ENCODE measurements at regions not wholly inside any gene's neighbourhood (a gene's known extent, or its start where the extent isn't known, plus 50 kb on each side); places are given as distances from the start of the nearest gene placed in this dataset.
A peak's percentile ranks its signal among the peaks of the same experiment; 100 is the strongest.

GRCh38 chr9:79928661-79929223, 357.0 kb downstream of the TLE4 start:
- DNase-seq (ENCODE audit: low read depth) = no peak

GRCh38 chr9:79925326-79925725, 353.6 kb downstream of the TLE4 start:
- no peak for DNase-seq (ENCODE audit: low read depth)

- no peak for DNase-seq (ENCODE audit: low read depth)
These were observed 353.1 kb downstream of the TLE4 start for GRCh38 chr9:79924836-79925235.

GRCh38 chr9:79917421-79917820, 345.7 kb downstream of the TLE4 start:
- peak; percentile 76 for DNase-seq (ENCODE audit: low read depth)

- DNase-seq (ENCODE audit: low read depth) = no peak
These were observed 342.1 kb downstream of the TLE4 start for GRCh38 chr9:79913867-79914266.

- DNase-seq (ENCODE audit: low read depth) = peak; percentile 59
These were observed 340.7 kb downstream of the TLE4 start for GRCh38 chr9:79912318-79913070.

GRCh38 chr9:79911724-79912123, 340.0 kb downstream of the TLE4 start:
- DNase-seq (ENCODE audit: low read depth) = no peak

GRCh38 chr9:79902825-79903600, 331.2 kb downstream of the TLE4 start:
- DNase-seq (ENCODE audit: low read depth) = no peak

- no peak for DNase-seq (ENCODE audit: low read depth)
These were observed 329.0 kb downstream of the TLE4 start for GRCh38 chr9:79900754-79901153.

GRCh38 chr9:79896390-79896980, 324.7 kb downstream of the TLE4 start:
- DNase-seq (ENCODE audit: low read depth) = no peak

- no peak for DNase-seq (ENCODE audit: low read depth)
These were observed 323.5 kb downstream of the TLE4 start for GRCh38 chr9:79895232-79895631.

- peak; percentile 62 for DNase-seq (ENCODE audit: low read depth)
These were observed 317.6 kb downstream of the TLE4 start for GRCh38 chr9:79889369-79889768.

- no peak for DNase-seq (ENCODE audit: low read depth)
These were observed 313.5 kb downstream of the TLE4 start for GRCh38 chr9:79885093-79885857.

- no peak for DNase-seq (ENCODE audit: low read depth)
These were observed 312.8 kb downstream of the TLE4 start for GRCh38 chr9:79884546-79884945.

- DNase-seq (ENCODE audit: low read depth) = no peak
These were observed 311.4 kb downstream of the TLE4 start for GRCh38 chr9:79883073-79883645.

- DNase-seq (ENCODE audit: low read depth) = no peak
These were observed 308.9 kb downstream of the TLE4 start for GRCh38 chr9:79880626-79881025.

- DNase-seq (ENCODE audit: low read depth) = no peak
These were observed 306.3 kb downstream of the TLE4 start for GRCh38 chr9:79877943-79878602.

- no peak for DNase-seq (ENCODE audit: low read depth)
These were observed 296.9 kb downstream of the TLE4 start for GRCh38 chr9:79868567-79869189.

- no peak for DNase-seq (ENCODE audit: low read depth)
These were observed 291.4 kb downstream of the TLE4 start for GRCh38 chr9:79862921-79863890.

Data from myocyte (in vitro differentiated cells).